SU-DHL-6 (cell line): ENCODE measurements at regions not wholly inside any gene's neighbourhood (a gene's known extent, or its start where the extent isn't known, plus 50 kb on each side); places are given as distances from the start of the nearest gene placed in this dataset.
"Not testable (repeated sequence)": the region's sequence is repeated elsewhere in the genome, so short reads cannot be mapped to it uniquely, and the experiment has no call there.

Experiments used
- H2AFZ ChIP-seq: fragments of 200-600 bp; sonication (generic); 2 replicates; pipeline ENCODE4 v1.6.1; 2014; ENCODE audit warnings: low read depth, mild to moderate bottlenecking, moderate library complexity, mixed read lengths, antibody characterized with exemption, low read length; ENCODE audit not compliant: severe bottlenecking
- H3F3A ChIP-seq: fragments of 200-600 bp; shearing (Covaris generic); 2 replicates; pipeline ENCODE4 v1.6.0; 2016; ENCODE audit warnings: antibody characterized with exemption, mild to moderate bottlenecking; ENCODE audit not compliant: insufficient read depth
- H3K27ac ChIP-seq: fragments of 200-600 bp; sonication (generic); 2 replicates; pipeline ENCODE4 v1.5.1; 2016; ENCODE audit warnings: low read depth, mild to moderate bottlenecking, low read length, moderate library complexity, mixed read lengths
- H3K27me3 ChIP-seq: fragments of 200-600 bp; sonication (generic), shearing (Covaris generic); 2 replicates; pipeline ENCODE4 v1.6.0; 2014; ENCODE audit warnings: mild to moderate bottlenecking, low read length
- H3K36me3 ChIP-seq: fragments of 200-600 bp; sonication (generic); 2 replicates; pipeline ENCODE4 v1.6.1; 2014; ENCODE audit warnings: mild to moderate bottlenecking, low read length, mixed read lengths
- H3K4me2 ChIP-seq: fragments of 300-600, 200-600 bp; shearing (Covaris generic), sonication (generic); 2 replicates; pipeline ENCODE4 v1.6.0; 2014; ENCODE audit warnings: low read length, low read depth, mild to moderate bottlenecking; ENCODE audit not compliant: poor library complexity, severe bottlenecking
- H3K4me3 ChIP-seq: fragments of 200-600 bp; sonication (generic); 2 replicates; pipeline ENCODE4 v1.5.1; 2014; ENCODE audit warnings: antibody characterized with exemption, low read length, mild to moderate bottlenecking, mixed read lengths; ENCODE audit not compliant: insufficient read depth, poor library complexity, severe bottlenecking
- H3K79me2 ChIP-seq: fragments of 200-600 bp; sonication (generic); 2 replicates; pipeline ENCODE4 v1.6.1; 2014; ENCODE audit warnings: mild to moderate bottlenecking, low read length, moderate library complexity; ENCODE audit not compliant: insufficient read depth
- H3K9ac ChIP-seq: fragments of 200-600 bp; sonication (generic); 2 replicates; pipeline ENCODE4 v1.7.0; 2014; ENCODE audit warnings: mild to moderate bottlenecking, low read length
- H3K9me2 ChIP-seq: fragments of 200-600 bp; sonication (generic); replicated peaks from 2 replicates; pipeline ENCODE4 v1.6.1; 2014; ENCODE audit warnings: low read length; ENCODE audit not compliant: insufficient read depth
- H3K9me3 ChIP-seq: fragments of 200-600 bp; sonication (generic); 2 replicates; pipeline ENCODE4 v1.6.1; 2014; ENCODE audit warnings: low read length, mixed read lengths; ENCODE audit not compliant: insufficient read depth
- H4K20me1 ChIP-seq: fragments of 200-600 bp; sonication (generic); 2 replicates; pipeline ENCODE4 v1.6.1; 2014; ENCODE audit warnings: low read depth, mild to moderate bottlenecking, antibody characterized with exemption, low read length, moderate library complexity, mixed read lengths
- CTCF ChIP-seq: fragments of 200-600 bp; sonication (generic); IDR thresholded peaks from one replicate; pipeline ENCODE4 v1.5.1; 2017; ENCODE audit warnings: antibody characterized with exemption, mild to moderate bottlenecking, low read length, moderate library complexity; ENCODE audit not compliant: insufficient read depth, poor library complexity, severe bottlenecking
- EZH2phosphoT487 ChIP-seq: fragments of 200-600 bp; sonication (generic), shearing (Covaris generic); conservative IDR thresholded peaks from 2 replicates; pipeline ENCODE4 v1.6.1; 2018; ENCODE audit warnings: mild to moderate bottlenecking, antibody characterized with exemption, low read length, moderate library complexity, mixed read lengths

DNA sequence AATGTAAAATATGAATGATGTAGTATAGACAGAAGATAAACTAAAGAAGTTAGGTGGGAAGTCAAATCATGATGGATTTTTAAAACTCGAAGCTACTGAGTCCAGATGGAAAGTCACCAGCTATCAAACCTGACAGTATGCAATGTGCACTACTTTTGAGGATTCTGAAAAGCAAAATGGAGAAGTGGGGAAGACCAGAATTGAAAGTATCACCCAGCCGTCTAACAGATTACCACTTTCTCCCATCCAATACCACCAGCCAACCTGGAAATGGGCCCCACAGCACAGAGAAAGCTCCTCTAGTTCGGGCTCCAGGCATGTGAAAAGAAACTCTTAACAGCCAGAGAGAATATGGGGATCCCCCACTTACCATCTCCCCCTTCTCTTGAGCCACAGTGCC is 67.9 kb upstream of the SRRM3 start:
- no peak overlapping the region for H3K4me3 ChIP-seq
- no peaks in the 10 kb centered on the region for H3K9me3 ChIP-seq
- no peak for TF ChIP-seq EZH2phosphoT487
- TF ChIP-seq CTCF, result no peak
- H3K9ac ChIP-seq, result no peak overlapping the region
- no peak overlapping the region for H3K27ac ChIP-seq
- no peaks in the 10 kb centered on the region for H3F3A ChIP-seq
- H4K20me1 ChIP-seq, result no peaks in the 10 kb centered on the region
- H3K27me3 ChIP-seq, result no peaks in the 10 kb centered on the region
- H3K79me2 ChIP-seq, result no peaks in the 10 kb centered on the region
- H3K36me3 ChIP-seq, result no peaks in the 10 kb centered on the region
- no peak overlapping the region for H3K4me2 ChIP-seq
- H3K9me2 ChIP-seq, result no peaks in the 10 kb centered on the region
- H2AFZ ChIP-seq, result no peak overlapping the region

DNA sequence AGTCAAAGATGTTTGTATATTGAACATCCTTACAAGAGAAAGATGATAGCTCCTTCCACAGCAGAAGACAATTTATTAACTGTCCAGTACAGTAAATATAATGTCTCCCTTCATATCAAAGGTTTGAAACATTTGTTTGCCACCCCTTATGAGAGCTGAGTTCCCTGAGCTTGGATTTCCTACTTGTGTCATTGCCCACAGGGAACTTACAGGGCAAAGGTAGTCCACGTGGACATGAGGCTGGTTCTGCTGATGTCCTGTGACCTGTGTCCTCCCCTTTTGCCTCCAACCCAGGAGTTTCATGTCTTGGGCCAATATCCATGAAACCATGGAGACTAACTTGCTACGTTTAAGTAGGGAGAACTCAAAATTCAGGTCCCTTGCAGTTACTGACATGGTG is 66.4 kb upstream of the SRRM3 start:
- not testable (repeated sequence) for H3K27ac ChIP-seq, H3F3A ChIP-seq, H3K79me2 ChIP-seq, H3K9me2 ChIP-seq, H3K27me3 ChIP-seq, H3K4me2 ChIP-seq, H3K9me3 ChIP-seq, H3K4me3 ChIP-seq, H3K9ac ChIP-seq, H3K36me3 ChIP-seq, H4K20me1 ChIP-seq, H2AFZ ChIP-seq

GRCh38 chr7:76138577-76139313 is 63.0 kb upstream of the SRRM3 start:
- H3K27ac ChIP-seq, H3K27me3 ChIP-seq: not testable (repeated sequence)

GRCh38 chr7:76139670-76140069 is 62.0 kb upstream of the SRRM3 start:
- no peaks in the 10 kb centered on the region for H3K9me3 ChIP-seq
- H3K27me3 ChIP-seq, result no peaks in the 10 kb centered on the region; the same call in 1 of the 2 replicates
- H3K9me2 ChIP-seq, result no peaks in the 10 kb centered on the region
- H3F3A ChIP-seq, result no peaks in the 10 kb centered on the region
- no peaks in the 10 kb centered on the region for H4K20me1 ChIP-seq
- no peak overlapping the region for H3K4me3 ChIP-seq
- no peak overlapping the region for H3K9ac ChIP-seq
- H3K27ac ChIP-seq, result no peak overlapping the region
- no peak overlapping the region for H3K4me2 ChIP-seq
- H3K79me2 ChIP-seq, result no peaks in the 10 kb centered on the region
- TF ChIP-seq EZH2phosphoT487, result no peak
- TF ChIP-seq CTCF, result no peak
- H2AFZ ChIP-seq, result no peak overlapping the region
- no peaks in the 10 kb centered on the region for H3K36me3 ChIP-seq

More at GRCh38 chr7:76138577-76139313, 63.0 kb upstream of the SRRM3 start:
- not testable (repeated sequence) for H2AFZ ChIP-seq, H3K9me2 ChIP-seq, H3K4me3 ChIP-seq, H3K9me3 ChIP-seq, H3K4me2 ChIP-seq, H3K9ac ChIP-seq, H3K79me2 ChIP-seq, H3F3A ChIP-seq, H4K20me1 ChIP-seq, H3K36me3 ChIP-seq

GRCh38 chr7:76140259-76140658 is 61.4 kb upstream of the SRRM3 start:
- not testable (repeated sequence) for H3K9me2 ChIP-seq, H3K9ac ChIP-seq, H3K4me2 ChIP-seq, H3K79me2 ChIP-seq, H3K4me3 ChIP-seq, H3K27ac ChIP-seq, H3K27me3 ChIP-seq, H3F3A ChIP-seq, H3K36me3 ChIP-seq, H3K9me3 ChIP-seq, H4K20me1 ChIP-seq, H2AFZ ChIP-seq
